GM18870 (cell line): ENCODE measurements at regions not wholly inside any gene's neighbourhood (a gene's known extent, or its start where the extent isn't known, plus 50 kb on each side); places are given as distances from the start of the nearest gene placed in this dataset.
A peak's percentile ranks its signal among the peaks of the same experiment; 100 is the strongest.

Experiments used
- ATAC-seq: cut with Tn5 transposase; IDR thresholded peaks from one replicate; pipeline ENCODE4 v1.9.1; 2021; ENCODE audit warnings: moderate library complexity; ENCODE audit not compliant: unreplicated experiment

GRCh38 chr7:114853189-114853588 is 68.7 kb upstream of the MDFIC start:
- no peak for ATAC-seq

GRCh38 chr7:114854369-114854768 is 67.5 kb upstream of the MDFIC start:
- ATAC-seq, result no peak

- no peak for ATAC-seq
Observed at GRCh38 chr7:114856625-114857024, 65.3 kb upstream of the MDFIC start.

GRCh38 chr7:114857605-114858004 is 64.3 kb upstream of the MDFIC start:
- ATAC-seq, result no peak

GRCh38 chr7:114859477-114859876 is 62.4 kb upstream of the MDFIC start:
- no peak for ATAC-seq

- no peak for ATAC-seq
Observed at GRCh38 chr7:114860206-114860605, 61.7 kb upstream of the MDFIC start.

- no peak for ATAC-seq
Observed at GRCh38 chr7:114862406-114862805, 59.5 kb upstream of the MDFIC start.

- ATAC-seq, result no peak
Observed at GRCh38 chr7:114864278-114864677, 57.6 kb upstream of the MDFIC start.

- ATAC-seq, result peak; percentile 81
Observed at GRCh38 chr7:114865564-114865963, 56.3 kb upstream of the MDFIC start.
